22Rv1 (cell line): ENCODE measurements at regions not wholly inside any gene's neighbourhood (a gene's known extent, or its start where the extent isn't known, plus 50 kb on each side); places are given as distances from the start of the nearest gene placed in this dataset.

ENCODE experiments used
- ZFX ChIP-seq: fragments of 450-650 bp; IDR thresholded peaks from 2 replicates; pipeline ENCODE4 v1.6.1; 2017; ENCODE audit warnings: antibody characterized with exemption, borderline replicate concordance
- TF ChIP-seq, protein P1 (sequence below): fragments of 450-650 bp; IDR thresholded peaks from 2 replicates; pipeline ENCODE4 v1.5.1; 2017; ENCODE audit warnings: mild to moderate bottlenecking

DNA sequence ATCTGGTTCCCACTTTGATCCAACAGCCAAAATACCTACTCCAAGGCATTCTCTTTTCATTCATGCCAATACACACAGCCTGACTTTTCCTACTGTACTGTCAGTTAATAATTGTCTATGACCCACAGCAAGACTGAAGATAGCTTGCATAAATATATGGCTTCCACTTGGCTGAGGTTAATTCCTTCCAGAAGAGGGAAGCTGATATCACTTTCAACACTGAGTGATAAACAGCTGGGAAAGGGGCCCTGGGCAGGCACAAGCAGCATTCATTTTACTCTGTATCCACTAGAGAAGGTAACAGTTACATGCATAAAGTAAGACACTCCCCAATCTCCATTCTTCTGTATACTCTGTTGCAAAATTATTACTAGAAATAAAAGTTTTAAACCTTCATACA is 200.2 kb upstream of the UGT8 start:
- TF ChIP-seq, protein P1, sequence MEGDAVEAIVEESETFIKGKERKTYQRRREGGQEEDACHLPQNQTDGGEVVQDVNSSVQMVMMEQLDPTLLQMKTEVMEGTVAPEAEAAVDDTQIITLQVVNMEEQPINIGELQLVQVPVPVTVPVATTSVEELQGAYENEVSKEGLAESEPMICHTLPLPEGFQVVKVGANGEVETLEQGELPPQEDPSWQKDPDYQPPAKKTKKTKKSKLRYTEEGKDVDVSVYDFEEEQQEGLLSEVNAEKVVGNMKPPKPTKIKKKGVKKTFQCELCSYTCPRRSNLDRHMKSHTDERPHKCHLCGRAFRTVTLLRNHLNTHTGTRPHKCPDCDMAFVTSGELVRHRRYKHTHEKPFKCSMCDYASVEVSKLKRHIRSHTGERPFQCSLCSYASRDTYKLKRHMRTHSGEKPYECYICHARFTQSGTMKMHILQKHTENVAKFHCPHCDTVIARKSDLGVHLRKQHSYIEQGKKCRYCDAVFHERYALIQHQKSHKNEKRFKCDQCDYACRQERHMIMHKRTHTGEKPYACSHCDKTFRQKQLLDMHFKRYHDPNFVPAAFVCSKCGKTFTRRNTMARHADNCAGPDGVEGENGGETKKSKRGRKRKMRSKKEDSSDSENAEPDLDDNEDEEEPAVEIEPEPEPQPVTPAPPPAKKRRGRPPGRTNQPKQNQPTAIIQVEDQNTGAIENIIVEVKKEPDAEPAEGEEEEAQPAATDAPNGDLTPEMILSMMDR, result no peak
- TF ChIP-seq ZFX, result no peak
